HepG2 (cell line): ENCODE measurements at regions not wholly inside any gene's neighbourhood (a gene's known extent, or its start where the extent isn't known, plus 50 kb on each side); places are given as distances from the start of the nearest gene placed in this dataset.

Experiments
- DMAP1 ChIP-seq: IDR thresholded peaks from 2 replicates; pipeline ENCODE4 v1.6.1; 2016
- EED ChIP-seq: sonication (generic); formaldehyde crosslinking; IDR thresholded peaks from 2 replicates; pipeline ENCODE4 v1.5.0; 2020; ENCODE audit warnings: mild to moderate bottlenecking, missing genetic modification reagents
- NCOA1 ChIP-seq: sonication (generic); formaldehyde crosslinking; IDR thresholded peaks from 2 replicates; pipeline ENCODE4 v1.9.0; 2021; ENCODE audit warnings: missing genetic modification reagents
- NFE2 ChIP-seq: sonication (generic); formaldehyde crosslinking; IDR thresholded peaks from 2 replicates; pipeline ENCODE4 v1.4.0; 2020; ENCODE audit warnings: missing genetic modification reagents
- NRL ChIP-seq: sonication (generic); formaldehyde crosslinking; IDR thresholded peaks from 2 replicates; pipeline ENCODE4 v1.5.0; 2020; ENCODE audit warnings: missing genetic modification reagents, mild to moderate bottlenecking, moderate library complexity, borderline replicate concordance
- RFX1 ChIP-seq: fragments of 450-650 bp; IDR thresholded peaks from 2 replicates; pipeline ENCODE4 v1.6.1; 2017
- SKI ChIP-seq: fragments of 450-650 bp; IDR thresholded peaks from one replicate; pipeline ENCODE4 v1.6.1; 2018; ENCODE audit warnings: mild to moderate bottlenecking; ENCODE audit not compliant: partially characterized antibody
- SMAD3 ChIP-seq: sonication (generic); formaldehyde crosslinking; IDR thresholded peaks from 2 replicates; pipeline ENCODE4 v1.4.0; 2020; ENCODE audit warnings: missing genetic modification reagents
- TCF7L2 ChIP-seq: IDR thresholded peaks from 2 replicates; pipeline ENCODE4 v1.6.1; 2011; ENCODE audit warnings: mild to moderate bottlenecking, low read depth, low read length, moderate library complexity
- ZC3H4 ChIP-seq: sonication (generic); formaldehyde crosslinking; IDR thresholded peaks from 2 replicates; pipeline ENCODE4 v1.4.0; 2020; ENCODE audit warnings: missing genetic modification reagents, borderline replicate concordance
- ZKSCAN1 ChIP-seq: fragments of 150-350 bp; IDR thresholded peaks from 2 replicates; pipeline ENCODE4 v1.6.1; 2014; ENCODE audit warnings: low read length
- ZNF160 ChIP-seq: sonication (generic); formaldehyde crosslinking; IDR thresholded peaks from 2 replicates; pipeline ENCODE4 v1.8.0; 2022; ENCODE audit warnings: mild to moderate bottlenecking, inconsistent platforms, missing genetic modification reagents
- ZNF207 ChIP-seq: fragments of 450-650 bp; IDR thresholded peaks from 2 replicates; pipeline ENCODE4 v1.6.1; 2016; ENCODE audit warnings: antibody characterized with exemption, borderline replicate concordance
- ZNF235 ChIP-seq: sonication (generic); formaldehyde crosslinking; IDR thresholded peaks from 2 replicates; pipeline ENCODE4 v1.8.1; 2023; ENCODE audit warnings: mild to moderate bottlenecking, missing genetic modification reagents, borderline replicate concordance
- ZNF24 ChIP-seq: fragments of 450-650 bp; IDR thresholded peaks from 2 replicates; pipeline ENCODE4 v1.6.1; 2017; ENCODE audit warnings: antibody characterized with exemption, mild to moderate bottlenecking
- ZNF264 ChIP-seq: sonication (generic); formaldehyde crosslinking; IDR thresholded peaks from 2 replicates; pipeline ENCODE4 v1.4.0; 2020; ENCODE audit warnings: missing genetic modification reagents
- ZNF652 ChIP-seq: IDR thresholded peaks from 2 replicates; pipeline ENCODE4 v1.6.1; 2016; ENCODE audit warnings: low read depth, borderline replicate concordance
- ZNF674 ChIP-seq: sonication (generic); formaldehyde crosslinking; IDR thresholded peaks from 2 replicates; pipeline ENCODE4 v1.5.0; 2020; ENCODE audit warnings: low read depth, mild to moderate bottlenecking, missing genetic modification reagents
- ZNF772 ChIP-seq: sonication (generic); formaldehyde crosslinking; IDR thresholded peaks from 2 replicates; pipeline ENCODE4 v1.5.0; 2020; ENCODE audit warnings: mild to moderate bottlenecking, missing genetic modification reagents
- ZNF782 ChIP-seq: sonication (generic); formaldehyde crosslinking; IDR thresholded peaks from 2 replicates; pipeline ENCODE4 v1.4.0; 2020; ENCODE audit warnings: missing genetic modification reagents, mild to moderate bottlenecking, borderline replicate concordance
- ZSCAN31 ChIP-seq: sonication (generic); formaldehyde crosslinking; IDR thresholded peaks from 2 replicates; pipeline ENCODE4 v1.5.0; 2020; ENCODE audit warnings: low read depth, mild to moderate bottlenecking, missing genetic modification reagents
- ZZZ3 ChIP-seq: sonication (generic); formaldehyde crosslinking; IDR thresholded peaks from 2 replicates; pipeline ENCODE4 v1.4.0; 2020; ENCODE audit warnings: missing genetic modification reagents, mild to moderate bottlenecking, borderline replicate concordance
- TF ChIP-seq, protein P1 (sequence below): sonication (generic); formaldehyde crosslinking; IDR thresholded peaks from 2 replicates; pipeline ENCODE4 v1.8.1; 2023; ENCODE audit warnings: missing genetic modification reagents, inconsistent platforms, borderline replicate concordance
- TF ChIP-seq, protein P2 (sequence below), 2 experiments: sonication (generic) in 1 of 2; formaldehyde crosslinking in 1 of 2; IDR thresholded peaks; 2 replicates each; pipeline versions ENCODE4 v1.5.1 to v1.6.1; 2011 to 2020; ENCODE audit warnings: borderline replicate concordance in 1 of 2, low read depth in 1 of 2, low read length in 1 of 2, mild to moderate bottlenecking in 1 of 2, missing genetic modification reagents in 1 of 2, moderate library complexity in 1 of 2
- TF ChIP-seq, protein P3 (sequence below): IDR thresholded peaks from 2 replicates; pipeline ENCODE4 v1.4.0; 2020; ENCODE audit warnings: mild to moderate bottlenecking, missing genetic modification reagents

DNA sequence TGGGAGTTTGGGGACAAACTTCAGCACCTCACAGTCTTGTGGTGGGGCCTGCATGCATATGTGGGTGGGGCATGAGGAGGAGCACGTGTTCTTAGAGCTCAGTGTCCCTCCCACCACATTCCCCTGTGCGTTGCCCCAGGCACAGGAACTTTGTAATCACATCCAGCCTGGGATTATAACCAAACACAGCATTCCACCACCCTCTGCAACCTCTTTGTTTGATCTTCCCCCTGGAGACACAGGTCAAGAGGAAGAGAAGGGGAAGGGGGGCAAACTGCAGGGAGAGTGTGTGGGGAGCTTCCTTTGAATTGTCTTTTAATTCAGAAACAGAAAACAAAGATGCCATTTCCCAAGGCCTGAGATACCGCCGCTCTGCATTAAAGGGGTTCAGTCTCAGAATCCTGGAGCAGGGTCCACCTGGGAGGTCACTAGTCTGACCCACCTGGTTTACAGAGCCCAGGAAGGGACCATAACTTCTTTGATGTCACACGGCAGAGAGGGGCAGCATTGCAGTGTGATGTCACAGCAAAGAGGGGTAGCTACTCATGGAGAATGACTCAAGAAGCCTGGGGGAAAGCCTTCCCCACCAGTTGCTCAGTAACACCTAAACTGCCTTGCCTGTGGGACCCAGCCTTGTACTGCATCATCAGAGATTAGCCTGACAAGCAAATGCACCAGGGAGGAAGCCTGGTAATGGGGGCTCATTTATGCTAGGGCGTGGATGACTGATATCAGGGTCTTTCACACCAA lies 106.3 kb upstream of the RNU6-1 start (continued):
- TF ChIP-seq ZNF24 = no peak
- TF ChIP-seq, protein P1, sequence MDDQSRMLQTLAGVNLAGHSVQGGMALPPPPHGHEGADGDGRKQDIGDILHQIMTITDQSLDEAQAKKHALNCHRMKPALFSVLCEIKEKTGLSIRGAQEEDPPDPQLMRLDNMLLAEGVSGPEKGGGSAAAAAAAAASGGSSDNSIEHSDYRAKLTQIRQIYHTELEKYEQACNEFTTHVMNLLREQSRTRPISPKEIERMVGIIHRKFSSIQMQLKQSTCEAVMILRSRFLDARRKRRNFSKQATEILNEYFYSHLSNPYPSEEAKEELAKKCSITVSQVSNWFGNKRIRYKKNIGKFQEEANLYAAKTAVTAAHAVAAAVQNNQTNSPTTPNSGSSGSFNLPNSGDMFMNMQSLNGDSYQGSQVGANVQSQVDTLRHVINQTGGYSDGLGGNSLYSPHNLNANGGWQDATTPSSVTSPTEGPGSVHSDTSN = no peak
- TF ChIP-seq ZNF160 = peak; percentile 32; the same call in 1 of the 2 replicates
- TF ChIP-seq ZKSCAN1 = no peak
- no peak for TF ChIP-seq ZZZ3
- TF ChIP-seq ZNF782 (CRISPR knock-in tag) = 0 out of 2 replicates have a peak, but pooled peaks have one; percentile 42
- TF ChIP-seq NRL (CRISPR knock-in tag) = no peak
- TF ChIP-seq SKI = no peak
- no peak; the same call in 1 of the 2 replicates for TF ChIP-seq ZSCAN31
- no peak for TF ChIP-seq ZC3H4 (CRISPR knock-in tag)
- TF ChIP-seq TCF7L2 = no peak
- no peak for TF ChIP-seq SMAD3
- TF ChIP-seq ZNF207 = no peak
- TF ChIP-seq NFE2 (CRISPR knock-in tag) = no peak
- TF ChIP-seq, protein P2, sequence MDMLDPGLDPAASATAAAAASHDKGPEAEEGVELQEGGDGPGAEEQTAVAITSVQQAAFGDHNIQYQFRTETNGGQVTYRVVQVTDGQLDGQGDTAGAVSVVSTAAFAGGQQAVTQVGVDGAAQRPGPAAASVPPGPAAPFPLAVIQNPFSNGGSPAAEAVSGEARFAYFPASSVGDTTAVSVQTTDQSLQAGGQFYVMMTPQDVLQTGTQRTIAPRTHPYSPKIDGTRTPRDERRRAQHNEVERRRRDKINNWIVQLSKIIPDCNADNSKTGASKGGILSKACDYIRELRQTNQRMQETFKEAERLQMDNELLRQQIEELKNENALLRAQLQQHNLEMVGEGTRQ (IDR thresholded peaks at IDR 0.05; ENCODE audit: low read depth, low read length) = peak; percentile 80
- TF ChIP-seq, protein P2 (CRISPR knock-in tag; IDR thresholded peaks at IDR 0.05; ENCODE audit: borderline replicate concordance) = peak; percentile 54; the same call in 1 of the 2 replicates
- peak; percentile 74 for TF ChIP-seq DMAP1
- TF ChIP-seq NCOA1 (CRISPR knock-in tag) = peak; percentile 37; the same call in 1 of the 2 replicates
- TF ChIP-seq ZNF652 = no peak
- peak; percentile 29; the same call in 1 of the 2 replicates for TF ChIP-seq ZNF264 (CRISPR knock-in tag)
- no peak for TF ChIP-seq EED (CRISPR knock-in tag)
- TF ChIP-seq ZNF674 = no peak
- TF ChIP-seq, protein P3, sequence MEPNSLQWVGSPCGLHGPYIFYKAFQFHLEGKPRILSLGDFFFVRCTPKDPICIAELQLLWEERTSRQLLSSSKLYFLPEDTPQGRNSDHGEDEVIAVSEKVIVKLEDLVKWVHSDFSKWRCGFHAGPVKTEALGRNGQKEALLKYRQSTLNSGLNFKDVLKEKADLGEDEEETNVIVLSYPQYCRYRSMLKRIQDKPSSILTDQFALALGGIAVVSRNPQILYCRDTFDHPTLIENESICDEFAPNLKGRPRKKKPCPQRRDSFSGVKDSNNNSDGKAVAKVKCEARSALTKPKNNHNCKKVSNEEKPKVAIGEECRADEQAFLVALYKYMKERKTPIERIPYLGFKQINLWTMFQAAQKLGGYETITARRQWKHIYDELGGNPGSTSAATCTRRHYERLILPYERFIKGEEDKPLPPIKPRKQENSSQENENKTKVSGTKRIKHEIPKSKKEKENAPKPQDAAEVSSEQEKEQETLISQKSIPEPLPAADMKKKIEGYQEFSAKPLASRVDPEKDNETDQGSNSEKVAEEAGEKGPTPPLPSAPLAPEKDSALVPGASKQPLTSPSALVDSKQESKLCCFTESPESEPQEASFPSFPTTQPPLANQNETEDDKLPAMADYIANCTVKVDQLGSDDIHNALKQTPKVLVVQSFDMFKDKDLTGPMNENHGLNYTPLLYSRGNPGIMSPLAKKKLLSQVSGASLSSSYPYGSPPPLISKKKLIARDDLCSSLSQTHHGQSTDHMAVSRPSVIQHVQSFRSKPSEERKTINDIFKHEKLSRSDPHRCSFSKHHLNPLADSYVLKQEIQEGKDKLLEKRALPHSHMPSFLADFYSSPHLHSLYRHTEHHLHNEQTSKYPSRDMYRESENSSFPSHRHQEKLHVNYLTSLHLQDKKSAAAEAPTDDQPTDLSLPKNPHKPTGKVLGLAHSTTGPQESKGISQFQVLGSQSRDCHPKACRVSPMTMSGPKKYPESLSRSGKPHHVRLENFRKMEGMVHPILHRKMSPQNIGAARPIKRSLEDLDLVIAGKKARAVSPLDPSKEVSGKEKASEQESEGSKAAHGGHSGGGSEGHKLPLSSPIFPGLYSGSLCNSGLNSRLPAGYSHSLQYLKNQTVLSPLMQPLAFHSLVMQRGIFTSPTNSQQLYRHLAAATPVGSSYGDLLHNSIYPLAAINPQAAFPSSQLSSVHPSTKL (CRISPR knock-in tag) = peak; percentile 89
- TF ChIP-seq RFX1 = no peak
- no peak for TF ChIP-seq ZNF235 (CRISPR knock-in tag)
- no peak for TF ChIP-seq ZNF772 (CRISPR knock-in tag)
